ENCODE measurements at regions not wholly inside any gene's neighbourhood (a gene's known extent, or its start where the extent isn't known, plus 50 kb on each side); places are given as distances from the start of the nearest gene placed in this dataset.
A peak's percentile ranks its signal among the peaks of the same experiment; 100 is the strongest.

DNA sequence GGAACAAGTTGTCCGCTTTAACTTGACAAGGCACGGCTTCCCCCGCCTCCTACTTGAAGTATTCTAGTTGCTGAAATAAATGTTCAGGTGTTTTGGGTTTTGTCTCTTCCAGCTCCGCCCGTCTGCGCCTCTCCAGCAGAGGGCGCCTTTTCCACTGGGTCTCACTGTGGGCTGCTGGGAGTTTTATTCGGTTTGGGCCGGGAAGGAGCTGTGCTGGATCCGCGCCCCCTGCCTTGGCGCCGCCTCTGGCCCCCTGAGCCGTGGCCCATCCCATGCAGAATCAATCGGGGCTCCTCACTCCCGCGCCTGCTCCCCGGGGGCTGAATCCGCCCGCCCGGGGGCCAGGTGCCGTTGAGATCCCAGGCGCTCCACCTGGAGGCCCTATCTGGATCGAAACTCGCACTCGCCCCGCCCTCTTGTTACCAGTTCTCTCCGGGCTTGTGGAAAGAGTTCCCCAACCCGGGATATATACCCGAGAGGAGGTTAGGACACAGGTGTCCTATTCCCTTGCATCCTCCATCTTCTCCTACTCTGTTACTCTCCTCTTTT is 51.0 kb upstream of the TCF21 start:
- TF ChIP-seq, protein P1, sequence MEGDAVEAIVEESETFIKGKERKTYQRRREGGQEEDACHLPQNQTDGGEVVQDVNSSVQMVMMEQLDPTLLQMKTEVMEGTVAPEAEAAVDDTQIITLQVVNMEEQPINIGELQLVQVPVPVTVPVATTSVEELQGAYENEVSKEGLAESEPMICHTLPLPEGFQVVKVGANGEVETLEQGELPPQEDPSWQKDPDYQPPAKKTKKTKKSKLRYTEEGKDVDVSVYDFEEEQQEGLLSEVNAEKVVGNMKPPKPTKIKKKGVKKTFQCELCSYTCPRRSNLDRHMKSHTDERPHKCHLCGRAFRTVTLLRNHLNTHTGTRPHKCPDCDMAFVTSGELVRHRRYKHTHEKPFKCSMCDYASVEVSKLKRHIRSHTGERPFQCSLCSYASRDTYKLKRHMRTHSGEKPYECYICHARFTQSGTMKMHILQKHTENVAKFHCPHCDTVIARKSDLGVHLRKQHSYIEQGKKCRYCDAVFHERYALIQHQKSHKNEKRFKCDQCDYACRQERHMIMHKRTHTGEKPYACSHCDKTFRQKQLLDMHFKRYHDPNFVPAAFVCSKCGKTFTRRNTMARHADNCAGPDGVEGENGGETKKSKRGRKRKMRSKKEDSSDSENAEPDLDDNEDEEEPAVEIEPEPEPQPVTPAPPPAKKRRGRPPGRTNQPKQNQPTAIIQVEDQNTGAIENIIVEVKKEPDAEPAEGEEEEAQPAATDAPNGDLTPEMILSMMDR (IDR thresholded peaks at IDR 0.05; ENCODE audit: insufficient read depth, low read length): peak; percentile 61
- TF ChIP-seq GABPA (IDR thresholded peaks at IDR 0.05; ENCODE audit: low read depth) (no peak), POLR2AphosphoS5 (IDR thresholded peaks at IDR 0.05; ENCODE audit: low read depth) (no peak)

Measured in HL-60 (cell line).